GM19043 (cell line): ENCODE measurements at regions not wholly inside any gene's neighbourhood (a gene's known extent, or its start where the extent isn't known, plus 50 kb on each side); places are given as distances from the start of the nearest gene placed in this dataset.

Experiments used
- ATAC-seq: cut with Tn5 transposase; IDR thresholded peaks from one replicate; pipeline ENCODE4 v1.9.1; 2021; ENCODE audit warnings: low read depth; ENCODE audit not compliant: unreplicated experiment

DNA sequence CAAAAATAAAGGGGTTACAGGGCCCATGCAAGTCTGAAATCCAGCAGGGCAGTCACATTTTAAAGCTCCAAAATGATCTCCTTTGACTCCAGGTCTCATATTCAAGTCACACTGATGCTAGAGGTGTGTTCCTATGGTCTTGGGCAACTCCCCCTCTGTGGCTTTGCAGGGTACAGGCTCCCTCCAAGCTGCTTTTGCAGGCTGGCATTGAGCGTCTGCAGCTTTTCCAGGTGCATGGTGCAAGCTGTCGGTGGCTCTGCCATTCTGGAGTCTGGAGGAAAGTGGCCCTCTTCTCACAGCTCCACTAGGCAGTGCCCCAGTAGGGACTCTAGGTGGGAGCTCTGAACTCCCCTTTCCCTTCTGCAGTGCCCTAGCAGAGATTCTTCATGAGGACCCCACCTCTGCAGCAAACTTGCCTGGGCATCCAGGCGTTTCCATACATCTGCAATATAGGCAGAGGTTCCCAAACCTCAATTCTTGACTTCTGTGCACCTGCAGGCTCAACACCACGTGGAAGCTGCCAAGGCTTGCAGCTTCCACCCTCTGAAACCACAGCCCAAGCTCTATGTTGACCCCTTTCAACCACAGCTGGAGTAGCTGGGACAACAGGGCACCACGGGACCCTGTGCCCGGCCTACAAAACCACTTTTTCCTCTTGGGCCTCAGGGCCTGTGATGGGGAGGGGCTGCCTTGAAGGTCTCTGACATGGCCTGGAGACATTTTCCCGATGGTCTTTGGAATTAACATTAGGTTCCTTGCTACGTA, 80.1 kb upstream of the PLSCR5 start:
- no peak for ATAC-seq

DNA sequence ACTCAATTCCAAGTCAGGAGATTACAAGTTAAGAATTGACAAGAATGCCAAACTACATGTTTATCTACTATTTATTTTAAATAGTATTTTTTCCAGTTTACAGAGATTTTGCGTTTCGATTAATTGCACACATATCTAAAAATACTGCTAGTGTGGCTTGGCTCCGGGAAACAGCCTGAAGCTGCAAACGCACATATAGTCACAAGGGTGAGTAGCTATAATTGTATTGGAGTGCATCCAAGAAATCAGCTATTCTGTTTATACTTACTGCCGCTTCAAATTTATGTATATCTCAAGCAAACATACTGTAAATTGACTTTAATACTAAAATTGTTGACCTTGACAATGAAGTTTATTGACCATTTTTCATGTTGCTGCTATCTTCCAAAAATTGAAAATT, 77.0 kb upstream of the PLSCR5 start:
- no peak for ATAC-seq

DNA sequence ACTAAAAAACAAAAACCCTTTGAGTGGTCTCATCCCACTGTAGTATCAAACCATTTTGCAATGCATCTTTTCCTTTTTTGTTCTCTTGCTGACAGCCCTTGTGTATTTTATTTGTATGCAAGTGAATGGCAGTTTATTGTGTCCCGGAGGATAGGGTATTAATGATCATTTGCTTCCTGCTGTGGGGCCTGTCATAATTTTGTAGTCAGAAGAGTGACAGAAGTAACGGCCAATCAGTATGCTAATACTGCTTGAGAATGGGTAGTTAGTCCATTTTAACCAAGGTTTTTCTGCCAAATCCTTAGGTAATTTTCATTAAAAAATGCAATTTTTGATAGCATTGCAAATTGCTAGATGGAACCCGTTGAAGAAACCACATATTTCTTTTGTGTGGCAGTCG, 75.5 kb upstream of the PLSCR5 start:
- no peak for ATAC-seq

DNA sequence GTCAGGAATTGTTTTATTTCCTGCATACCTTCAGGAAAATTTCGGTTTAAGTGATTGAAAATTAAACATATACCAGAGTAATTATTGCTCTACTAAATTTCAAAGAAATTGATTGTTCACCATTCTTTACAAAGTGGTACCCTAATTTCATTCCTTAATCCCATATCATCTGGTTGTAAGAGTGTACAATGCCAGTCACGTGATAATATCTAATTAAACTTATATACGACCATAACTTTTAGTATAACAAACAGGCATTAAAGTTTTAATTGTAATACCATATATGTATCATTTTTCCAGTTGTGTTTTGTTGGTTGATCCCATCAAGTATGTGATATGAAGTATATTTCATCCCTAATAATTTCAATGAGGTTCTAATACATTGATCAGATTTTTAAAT, 74.8 kb upstream of the PLSCR5 start:
- ATAC-seq = no peak

DNA sequence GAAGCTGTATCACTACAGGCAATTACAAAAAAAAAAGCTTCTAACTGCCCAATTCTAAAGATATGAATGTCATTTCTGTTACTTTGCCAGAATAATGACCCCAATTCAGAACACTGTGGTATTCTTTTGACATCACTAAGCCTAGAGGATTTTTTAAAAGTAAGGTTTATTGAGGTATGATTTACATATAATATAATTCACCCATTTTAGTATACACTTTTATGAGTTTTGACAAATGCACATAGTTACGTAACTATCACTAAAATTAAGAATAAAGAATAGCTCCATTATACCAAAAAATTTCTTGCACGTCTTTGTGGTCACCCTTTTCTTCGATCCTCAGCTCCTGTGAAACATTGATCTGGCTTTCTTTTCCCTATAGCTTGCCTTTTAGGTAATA, 74.0 kb upstream of the PLSCR5 start:
- ATAC-seq = no peak

DNA sequence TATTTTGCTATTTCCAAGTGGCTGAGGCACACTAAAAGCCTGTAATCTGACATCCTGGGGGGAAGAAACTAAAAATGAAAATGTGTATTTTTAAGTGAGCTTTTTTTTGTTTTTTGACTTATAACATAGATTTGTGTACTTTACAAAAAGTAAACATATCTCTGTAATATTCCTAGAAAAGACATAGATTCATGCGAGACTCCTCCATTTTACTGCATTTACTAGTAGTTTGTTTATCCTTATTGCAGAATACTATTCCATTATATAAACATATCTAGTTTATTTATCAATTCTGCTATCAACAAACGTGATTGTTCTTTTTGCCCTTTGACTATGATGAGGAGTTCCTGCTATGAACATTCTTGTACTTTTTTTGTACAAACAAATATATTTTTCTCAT, 67.8 kb upstream of the PLSCR5 start:
- ATAC-seq = no peak

DNA sequence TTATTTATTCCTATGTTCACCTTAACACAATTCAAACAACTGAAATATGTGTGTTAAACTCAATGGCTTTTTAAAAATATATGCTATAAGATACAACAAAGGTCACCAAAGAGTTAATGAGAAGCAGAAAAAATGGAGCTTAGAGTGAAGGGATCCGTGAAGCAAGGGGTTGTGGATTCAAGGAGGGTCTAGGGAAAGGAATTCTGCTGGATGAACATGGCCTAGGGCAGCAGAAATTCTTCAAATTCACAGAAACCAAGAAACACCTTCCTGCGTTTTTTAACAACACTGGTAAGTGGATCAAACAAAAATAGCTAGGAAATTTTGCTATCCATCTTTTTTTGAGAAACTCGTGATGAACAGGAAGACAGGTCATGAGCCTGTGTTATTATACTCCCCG, 59.3 kb upstream of the PLSCR5 start:
- no peak for ATAC-seq

DNA sequence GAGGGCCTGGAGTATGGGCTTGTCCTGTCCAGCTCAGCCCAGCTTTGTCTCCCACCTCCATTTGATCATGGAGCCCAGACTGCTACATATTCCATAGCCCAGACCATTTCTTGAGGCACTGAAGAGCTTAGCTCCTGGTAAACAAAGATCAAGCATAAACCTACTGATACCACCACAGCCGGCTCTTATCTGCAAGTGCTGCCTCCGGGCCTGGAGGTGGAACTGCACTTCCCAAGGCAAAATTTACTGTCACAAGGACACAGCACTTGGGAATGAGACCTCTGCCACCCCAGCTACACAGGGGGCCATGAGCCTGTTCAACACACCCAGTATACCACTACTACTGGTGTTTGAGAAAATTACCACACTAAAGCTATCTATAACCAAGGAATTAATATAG, 53.7 kb upstream of the PLSCR5 start:
- no peak for ATAC-seq

DNA sequence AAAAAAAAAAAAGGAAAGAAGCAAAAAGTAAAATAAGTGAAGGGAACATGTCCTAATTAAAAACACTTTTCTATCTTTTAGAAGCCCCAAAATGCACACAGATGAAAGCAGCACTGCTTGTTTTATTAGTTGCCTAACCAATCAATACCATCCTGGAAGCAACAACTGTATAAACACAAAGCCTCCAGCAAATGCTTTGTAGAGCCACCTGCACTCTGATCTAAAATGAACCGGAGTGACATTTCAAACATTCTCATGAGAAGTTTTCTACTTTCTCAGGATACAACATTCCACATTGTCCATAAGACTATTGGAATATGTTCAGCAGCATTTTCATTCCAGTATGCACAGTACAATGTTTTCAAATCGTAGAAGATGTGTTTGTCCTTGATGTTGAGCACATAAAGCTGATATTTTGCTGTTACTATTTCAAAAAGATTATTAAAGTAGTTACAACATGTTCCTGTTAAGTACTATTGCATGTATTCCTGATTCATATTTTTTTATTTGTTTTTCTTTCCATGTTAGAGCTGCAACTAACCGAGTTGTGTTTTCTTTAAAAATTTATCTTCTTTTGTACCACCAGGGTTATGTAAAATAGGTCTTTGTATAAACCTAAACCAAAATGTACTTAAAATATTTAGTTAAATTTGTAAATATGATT, 50.3 kb upstream of the PLSCR5 start:
- ATAC-seq = no peak
